ENCODE measurements at regions not wholly inside any gene's neighbourhood (a gene's known extent, or its start where the extent isn't known, plus 50 kb on each side); places are given as distances from the start of the nearest gene placed in this dataset.

GRCh38 chr9:90958328-90958727, 156.7 kb downstream of the SYK start:
- Histone ChIP-seq H3K27me3 (no peaks in the 10 kb centered on the region), H3K9me3 (ENCODE audit: low read depth) (no peaks in the 10 kb centered on the region), H3K27ac (no peak overlapping the region), H3K36me3 (no peaks in the 10 kb centered on the region), H3K4me3 (no peak overlapping the region), H3K4me1 (ENCODE audit: low read depth) (no peaks in the 10 kb centered on the region)
- DNase-seq (ENCODE audit: low read depth in 1 of 2, low spot score in 1 of 2), result no peak
- TF ChIP-seq, protein P1, sequence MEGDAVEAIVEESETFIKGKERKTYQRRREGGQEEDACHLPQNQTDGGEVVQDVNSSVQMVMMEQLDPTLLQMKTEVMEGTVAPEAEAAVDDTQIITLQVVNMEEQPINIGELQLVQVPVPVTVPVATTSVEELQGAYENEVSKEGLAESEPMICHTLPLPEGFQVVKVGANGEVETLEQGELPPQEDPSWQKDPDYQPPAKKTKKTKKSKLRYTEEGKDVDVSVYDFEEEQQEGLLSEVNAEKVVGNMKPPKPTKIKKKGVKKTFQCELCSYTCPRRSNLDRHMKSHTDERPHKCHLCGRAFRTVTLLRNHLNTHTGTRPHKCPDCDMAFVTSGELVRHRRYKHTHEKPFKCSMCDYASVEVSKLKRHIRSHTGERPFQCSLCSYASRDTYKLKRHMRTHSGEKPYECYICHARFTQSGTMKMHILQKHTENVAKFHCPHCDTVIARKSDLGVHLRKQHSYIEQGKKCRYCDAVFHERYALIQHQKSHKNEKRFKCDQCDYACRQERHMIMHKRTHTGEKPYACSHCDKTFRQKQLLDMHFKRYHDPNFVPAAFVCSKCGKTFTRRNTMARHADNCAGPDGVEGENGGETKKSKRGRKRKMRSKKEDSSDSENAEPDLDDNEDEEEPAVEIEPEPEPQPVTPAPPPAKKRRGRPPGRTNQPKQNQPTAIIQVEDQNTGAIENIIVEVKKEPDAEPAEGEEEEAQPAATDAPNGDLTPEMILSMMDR (IDR thresholded peaks at IDR 0.05; ENCODE audit: low read depth, low read length), result no peak

DNA sequence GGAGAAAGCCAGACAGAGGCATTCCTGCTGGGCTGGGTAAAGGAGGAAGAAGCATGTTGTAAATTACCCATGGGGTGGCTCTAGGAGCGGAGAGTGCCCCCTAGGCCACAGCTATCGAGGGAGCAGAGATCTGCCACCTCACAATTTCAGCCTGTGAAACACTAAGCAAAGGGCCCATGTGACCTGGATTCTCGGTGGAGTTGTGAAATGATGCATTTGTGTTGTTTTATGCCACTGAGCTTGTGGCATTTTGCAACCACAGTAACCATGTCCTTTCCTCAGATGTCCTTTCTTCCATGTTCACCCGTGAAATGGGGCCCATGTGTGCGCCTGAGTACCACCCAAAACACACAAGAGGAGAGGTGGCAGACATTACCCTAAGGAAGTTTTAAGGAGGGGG, 159.3 kb downstream of the SYK start:
- H3K4me3 ChIP-seq, result no peak overlapping the region
- TF ChIP-seq, protein P1 (IDR thresholded peaks at IDR 0.05; ENCODE audit: low read depth, low read length), result no peak
- H3K36me3 ChIP-seq, result no peaks in the 10 kb centered on the region
- H3K4me1 ChIP-seq (ENCODE audit: low read depth), result no peaks in the 10 kb centered on the region
- no peaks in the 10 kb centered on the region for H3K27me3 ChIP-seq
- no peaks in the 10 kb centered on the region for H3K9me3 ChIP-seq (ENCODE audit: low read depth)
- H3K27ac ChIP-seq, result no peak overlapping the region
- peak in 1 of 2 donors; percentile 27 for DNase-seq (ENCODE audit: low read depth in 1 of 2, low spot score in 1 of 2)

GRCh38 chr9:90961375-90961774, 159.8 kb downstream of the SYK start:
- Histone ChIP-seq H3K4me1 (ENCODE audit: low read depth) (no peaks in the 10 kb centered on the region), H3K9me3 (ENCODE audit: low read depth) (no peaks in the 10 kb centered on the region), H3K4me3 (no peak overlapping the region), H3K36me3 (no peaks in the 10 kb centered on the region), H3K27me3 (no peaks in the 10 kb centered on the region), H3K27ac (no peak overlapping the region)
- TF ChIP-seq, protein P1 (IDR thresholded peaks at IDR 0.05; ENCODE audit: low read depth, low read length), result no peak
- DNase-seq (ENCODE audit: low read depth in 1 of 2, low spot score in 1 of 2), result peak; percentile 14 to 42

GRCh38 chr9:90964101-90965020, 162.7 kb downstream of the SYK start:
- H3K27me3 ChIP-seq, result no peaks in the 10 kb centered on the region
- H3K9me3 ChIP-seq (ENCODE audit: low read depth), result no peaks in the 10 kb centered on the region
- no peaks in the 10 kb centered on the region for H3K4me1 ChIP-seq (ENCODE audit: low read depth)
- H3K36me3 ChIP-seq, result no peaks in the 10 kb centered on the region
- DNase-seq (ENCODE audit: low read depth in 1 of 2, low spot score in 1 of 2), result peak in 1 of 2 donors; percentile 41
- H3K4me3 ChIP-seq, result no peak overlapping the region
- TF ChIP-seq, protein P1 (IDR thresholded peaks at IDR 0.05; ENCODE audit: low read depth, low read length), result peak; percentile 27
- no peak overlapping the region for H3K27ac ChIP-seq

DNA sequence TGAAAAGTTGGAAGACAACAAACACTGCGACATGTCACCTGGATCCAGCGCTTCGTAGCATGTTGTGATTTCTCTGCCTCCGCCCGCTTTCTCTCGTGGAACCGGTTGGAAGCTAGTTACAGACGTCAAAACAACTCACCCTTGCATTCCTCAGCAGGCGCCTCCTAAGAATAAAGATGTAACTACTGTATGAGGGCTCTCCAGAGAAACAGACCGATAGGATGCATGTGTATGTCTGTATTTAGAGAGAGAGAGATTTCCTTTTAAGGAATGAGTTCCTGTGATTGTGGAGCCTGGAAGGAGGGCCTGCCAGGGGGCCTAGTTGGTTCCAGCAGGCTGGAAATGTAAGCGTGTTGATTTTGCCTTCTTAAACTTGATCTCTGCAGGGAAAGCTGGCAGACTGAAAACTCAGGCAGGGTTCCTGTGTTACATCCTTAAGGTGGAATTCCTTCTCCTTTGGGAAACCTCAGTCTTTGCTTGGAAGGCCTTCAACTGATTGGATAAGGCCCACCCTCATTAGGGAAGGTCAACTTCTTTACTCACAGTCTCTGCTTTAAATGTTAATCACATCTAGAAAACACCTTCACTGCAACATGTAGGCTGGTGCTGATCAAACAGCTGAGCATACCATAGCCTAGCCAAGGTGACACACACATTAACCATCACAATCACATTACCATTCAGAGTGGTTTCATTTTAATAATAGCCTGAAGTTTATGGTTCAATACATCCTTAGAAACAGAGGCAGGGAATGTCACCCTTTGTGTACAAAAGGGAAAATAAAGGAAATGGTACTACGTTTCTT, 163.8 kb downstream of the SYK start:
- TF ChIP-seq, protein P1 (IDR thresholded peaks at IDR 0.05; ENCODE audit: low read depth, low read length), result no peak
- Histone ChIP-seq H3K36me3 (no peaks in the 10 kb centered on the region), H3K27me3 (no peaks in the 10 kb centered on the region), H3K9me3 (ENCODE audit: low read depth) (no peaks in the 10 kb centered on the region), H3K27ac (no peak overlapping the region), H3K4me3 (no peak overlapping the region), H3K4me1 (ENCODE audit: low read depth) (no peaks in the 10 kb centered on the region)
- peak in 1 of 2 donors; percentile 18 for DNase-seq (ENCODE audit: low read depth in 1 of 2, low spot score in 1 of 2)
